ENCODE measurements at regions not wholly inside any gene's neighbourhood (a gene's known extent, or its start where the extent isn't known, plus 50 kb on each side); places are given as distances from the start of the nearest gene placed in this dataset.

- no peaks in the 10 kb centered on the region for H3K4me1 ChIP-seq (ENCODE audit: control insufficient read depth, insufficient read depth, low read length, poor library complexity, severe bottlenecking)
- H3K27me3 Mint-ChIP-seq: no peaks in the 10 kb centered on the region
- H3K27ac ChIP-seq (ENCODE audit: insufficient read depth, low read length, poor library complexity, severe bottlenecking): no peak overlapping the region
- peaks cover 1% of the 10 kb centered on the region for H3K36me3 ChIP-seq (ENCODE audit: control insufficient read depth, insufficient read depth, low read length)
- H3K4me3 Mint-ChIP-seq: no peak overlapping the region
- H3K4me1 Mint-ChIP-seq: peaks cover 6 to 15% (median 10%) of the 10 kb centered on the region in 4 donors
- no peaks in the 10 kb centered on the region for H3K27me3 ChIP-seq (ENCODE audit: control insufficient read depth, insufficient read depth, low read length)
- no peak overlapping the region for H3K27ac Mint-ChIP-seq
- no peaks in the 10 kb centered on the region for H3K9me3 ChIP-seq (ENCODE audit: control insufficient read depth in 2 of 2, low read length in 2 of 2)
- peaks cover 0 to 5% (median 3%) of the 10 kb centered on the region in 7 donors for H3K9me3 Mint-ChIP-seq
- DNase-seq (no peak), ATAC-seq (ENCODE audit: low read depth in 2 of 2) (no peak)
- H3K36me3 Mint-ChIP-seq: no peaks in the 10 kb centered on the region
- no peak overlapping the region for H3K4me3 ChIP-seq (ENCODE audit: low read depth, low read length)
Observed at GRCh38 chr1:194081444-194081843, 895.0 kb upstream of the B3GALT2 start.

GRCh38 chr1:194080826-194081225 is 894.4 kb upstream of the B3GALT2 start:
- H3K27me3 ChIP-seq (ENCODE audit: control insufficient read depth, insufficient read depth, low read length): no peaks in the 10 kb centered on the region
- no peak overlapping the region for H3K4me3 Mint-ChIP-seq

GRCh38 chr1:194078765-194079164 is 892.4 kb upstream of the B3GALT2 start:
- H3K36me3 ChIP-seq (ENCODE audit: control insufficient read depth, insufficient read depth, low read length): peaks cover 1% of the 10 kb centered on the region
- Mint-ChIP-seq H3K27me3 (no peaks in the 10 kb centered on the region), H3K4me3 (no peak overlapping the region), H3K4me1 (peaks cover 0 to 5% (median 0%) of the 10 kb centered on the region in 4 donors), H3K9me3 (peaks cover 0 to 5% (median 3%) of the 10 kb centered on the region in 7 donors), H3K27ac (peak overlapping the region in 1 of 3 donors; percentile 2), H3K36me3 (no peaks in the 10 kb centered on the region)
- no peak overlapping the region for H3K4me3 ChIP-seq (ENCODE audit: low read depth, low read length)
- H3K9me3 ChIP-seq (ENCODE audit: control insufficient read depth in 2 of 2, low read length in 2 of 2): no peaks in the 10 kb centered on the region
- no peak overlapping the region for H3K27ac ChIP-seq (ENCODE audit: insufficient read depth, low read length, poor library complexity, severe bottlenecking)
- H3K27me3 ChIP-seq (ENCODE audit: control insufficient read depth, insufficient read depth, low read length): no peaks in the 10 kb centered on the region
- DNase-seq: no peak
- no peaks in the 10 kb centered on the region for H3K4me1 ChIP-seq (ENCODE audit: control insufficient read depth, insufficient read depth, low read length, poor library complexity, severe bottlenecking)
- ATAC-seq (ENCODE audit: low read depth in 2 of 2): no peak

More at GRCh38 chr1:194080826-194081225, 894.4 kb upstream of the B3GALT2 start:
- no peak overlapping the region for H3K27ac ChIP-seq (ENCODE audit: insufficient read depth, low read length, poor library complexity, severe bottlenecking)
- no peaks in the 10 kb centered on the region for H3K9me3 ChIP-seq (ENCODE audit: control insufficient read depth in 2 of 2, low read length in 2 of 2)
- H3K36me3 ChIP-seq (ENCODE audit: control insufficient read depth, insufficient read depth, low read length): peaks cover 1% of the 10 kb centered on the region
- DNase-seq: no peak
- H3K27ac Mint-ChIP-seq: no peak overlapping the region
- H3K4me1 Mint-ChIP-seq: peaks cover 0 to 11% (median 8%) of the 10 kb centered on the region in 4 donors
- peaks cover 0 to 5% (median 3%) of the 10 kb centered on the region in 7 donors for H3K9me3 Mint-ChIP-seq
- no peaks in the 10 kb centered on the region for H3K4me1 ChIP-seq (ENCODE audit: control insufficient read depth, insufficient read depth, low read length, poor library complexity, severe bottlenecking)
- H3K4me3 ChIP-seq (ENCODE audit: low read depth, low read length): no peak overlapping the region
- no peaks in the 10 kb centered on the region for H3K27me3 Mint-ChIP-seq
- no peaks in the 10 kb centered on the region for H3K36me3 Mint-ChIP-seq
- no peak for ATAC-seq (ENCODE audit: low read depth in 2 of 2)

GRCh38 chr1:194076646-194077045 is 890.2 kb upstream of the B3GALT2 start:
- Histone ChIP-seq H3K36me3 (ENCODE audit: control insufficient read depth, insufficient read depth, low read length) (peaks cover 1% of the 10 kb centered on the region), H3K27me3 (ENCODE audit: control insufficient read depth, insufficient read depth, low read length) (no peaks in the 10 kb centered on the region), H3K4me3 (ENCODE audit: low read depth, low read length) (no peak overlapping the region)

GRCh38 chr1:194073833-194074232 is 887.4 kb upstream of the B3GALT2 start:
- H3K27me3 ChIP-seq (ENCODE audit: control insufficient read depth, insufficient read depth, low read length): no peaks in the 10 kb centered on the region
- H3K4me1 ChIP-seq (ENCODE audit: control insufficient read depth, insufficient read depth, low read length, poor library complexity, severe bottlenecking): no peaks in the 10 kb centered on the region
- H3K9me3 ChIP-seq (ENCODE audit: control insufficient read depth in 2 of 2, low read length in 2 of 2): no peaks in the 10 kb centered on the region
- Mint-ChIP-seq H3K27me3 (no peaks in the 10 kb centered on the region), H3K4me1 (peaks cover 0 to 2% (median 0%) of the 10 kb centered on the region in 4 donors), H3K4me3 (no peak overlapping the region), H3K36me3 (peaks cover 3% of the 10 kb centered on the region), H3K27ac (no peak overlapping the region), H3K9me3 (peaks cover 0 to 5% (median 0%) of the 10 kb centered on the region in 7 donors)
- no peak overlapping the region for H3K4me3 ChIP-seq (ENCODE audit: low read depth, low read length)
- H3K27ac ChIP-seq (ENCODE audit: insufficient read depth, low read length, poor library complexity, severe bottlenecking): no peak overlapping the region
- DNase-seq (no peak), ATAC-seq (ENCODE audit: low read depth in 2 of 2) (no peak)
- peaks cover 1% of the 10 kb centered on the region for H3K36me3 ChIP-seq (ENCODE audit: control insufficient read depth, insufficient read depth, low read length)

More at GRCh38 chr1:194076646-194077045, 890.2 kb upstream of the B3GALT2 start:
- Histone ChIP-seq H3K9me3 (ENCODE audit: control insufficient read depth in 2 of 2, low read length in 2 of 2) (no peaks in the 10 kb centered on the region), H3K4me1 (ENCODE audit: control insufficient read depth, insufficient read depth, low read length, poor library complexity, severe bottlenecking) (no peaks in the 10 kb centered on the region), H3K27ac (ENCODE audit: insufficient read depth, low read length, poor library complexity, severe bottlenecking) (no peak overlapping the region)
- no peak overlapping the region for H3K4me3 Mint-ChIP-seq
- ATAC-seq (ENCODE audit: low read depth in 2 of 2): no peak
- H3K27ac Mint-ChIP-seq: no peak overlapping the region
- no peak for DNase-seq
- H3K36me3 Mint-ChIP-seq: no peaks in the 10 kb centered on the region
- H3K27me3 Mint-ChIP-seq: no peaks in the 10 kb centered on the region
- peaks cover 0 to 2% (median 0%) of the 10 kb centered on the region in 4 donors for H3K4me1 Mint-ChIP-seq
- H3K9me3 Mint-ChIP-seq: peaks cover 0 to 5% (median 0%) of the 10 kb centered on the region in 7 donors

GRCh38 chr1:194071205-194071604 is 884.8 kb upstream of the B3GALT2 start:
- Mint-ChIP-seq H3K27me3 (no peaks in the 10 kb centered on the region), H3K4me1 (peaks cover 0 to 2% (median 0%) of the 10 kb centered on the region in 4 donors), H3K4me3 (no peak overlapping the region), H3K36me3 (peaks cover 3% of the 10 kb centered on the region), H3K9me3 (peaks cover 0 to 1% (median 0%) of the 10 kb centered on the region in 7 donors), H3K27ac (no peak overlapping the region)
- ATAC-seq (ENCODE audit: low read depth in 2 of 2) (no peak), DNase-seq (no peak)
- Histone ChIP-seq H3K27ac (ENCODE audit: insufficient read depth, low read length, poor library complexity, severe bottlenecking) (no peak overlapping the region), H3K36me3 (ENCODE audit: control insufficient read depth, insufficient read depth, low read length) (no peaks in the 10 kb centered on the region), H3K4me1 (ENCODE audit: control insufficient read depth, insufficient read depth, low read length, poor library complexity, severe bottlenecking) (no peaks in the 10 kb centered on the region), H3K27me3 (ENCODE audit: control insufficient read depth, insufficient read depth, low read length) (no peaks in the 10 kb centered on the region), H3K4me3 (ENCODE audit: low read depth, low read length) (no peak overlapping the region), H3K9me3 (ENCODE audit: control insufficient read depth in 2 of 2, low read length in 2 of 2) (no peaks in the 10 kb centered on the region)

- Mint-ChIP-seq H3K27ac (no peak overlapping the region), H3K4me3 (no peak overlapping the region), H3K9me3 (peaks cover 0 to 1% (median 0%) of the 10 kb centered on the region in 7 donors), H3K27me3 (no peaks in the 10 kb centered on the region), H3K4me1 (no peaks in the 10 kb centered on the region), H3K36me3 (peaks cover 3% of the 10 kb centered on the region)
- no peak for DNase-seq
- Histone ChIP-seq H3K27ac (ENCODE audit: insufficient read depth, low read length, poor library complexity, severe bottlenecking) (no peak overlapping the region), H3K4me1 (ENCODE audit: control insufficient read depth, insufficient read depth, low read length, poor library complexity, severe bottlenecking) (no peaks in the 10 kb centered on the region), H3K4me3 (ENCODE audit: low read depth, low read length) (no peak overlapping the region), H3K27me3 (ENCODE audit: control insufficient read depth, insufficient read depth, low read length) (no peaks in the 10 kb centered on the region), H3K9me3 (ENCODE audit: control insufficient read depth in 2 of 2, low read length in 2 of 2) (no peaks in the 10 kb centered on the region), H3K36me3 (ENCODE audit: control insufficient read depth, insufficient read depth, low read length) (no peaks in the 10 kb centered on the region)
- no peak for ATAC-seq (ENCODE audit: low read depth in 2 of 2)
Observed at GRCh38 chr1:194069831-194070218, 883.4 kb upstream of the B3GALT2 start.

- Mint-ChIP-seq H3K27ac (peak overlapping the region in 1 of 3 donors; percentile 54), H3K4me1 (no peaks in the 10 kb centered on the region), H3K4me3 (no peak overlapping the region), H3K9me3 (peaks cover 0 to 1% (median 0%) of the 10 kb centered on the region in 7 donors), H3K27me3 (no peaks in the 10 kb centered on the region), H3K36me3 (peaks cover 3% of the 10 kb centered on the region)
- H3K4me1 ChIP-seq (ENCODE audit: control insufficient read depth, insufficient read depth, low read length, poor library complexity, severe bottlenecking): no peaks in the 10 kb centered on the region
- H3K36me3 ChIP-seq (ENCODE audit: control insufficient read depth, insufficient read depth, low read length): no peaks in the 10 kb centered on the region
- no peaks in the 10 kb centered on the region for H3K27me3 ChIP-seq (ENCODE audit: control insufficient read depth, insufficient read depth, low read length)
- H3K9me3 ChIP-seq (ENCODE audit: control insufficient read depth in 2 of 2, low read length in 2 of 2): no peaks in the 10 kb centered on the region
- no peak overlapping the region for H3K27ac ChIP-seq (ENCODE audit: insufficient read depth, low read length, poor library complexity, severe bottlenecking)
- no peak overlapping the region for H3K4me3 ChIP-seq (ENCODE audit: low read depth, low read length)
- no peak for DNase-seq
- ATAC-seq (ENCODE audit: low read depth in 2 of 2): no peak
Observed at GRCh38 chr1:194069168-194069830, 882.9 kb upstream of the B3GALT2 start.

All from CD4-positive, CD25-positive, alpha-beta regulatory T cell (primary cell).